HG03521 (cell line): ENCODE measurements at regions not wholly inside any gene's neighbourhood (a gene's known extent, or its start where the extent isn't known, plus 50 kb on each side); places are given as distances from the start of the nearest gene placed in this dataset.

Source experiments
- ATAC-seq: cut with Tn5 transposase; IDR thresholded peaks from one replicate; pipeline ENCODE4 v1.9.1; 2021; ENCODE audit warnings: mild to moderate bottlenecking, moderate library complexity; ENCODE audit not compliant: unreplicated experiment

DNA sequence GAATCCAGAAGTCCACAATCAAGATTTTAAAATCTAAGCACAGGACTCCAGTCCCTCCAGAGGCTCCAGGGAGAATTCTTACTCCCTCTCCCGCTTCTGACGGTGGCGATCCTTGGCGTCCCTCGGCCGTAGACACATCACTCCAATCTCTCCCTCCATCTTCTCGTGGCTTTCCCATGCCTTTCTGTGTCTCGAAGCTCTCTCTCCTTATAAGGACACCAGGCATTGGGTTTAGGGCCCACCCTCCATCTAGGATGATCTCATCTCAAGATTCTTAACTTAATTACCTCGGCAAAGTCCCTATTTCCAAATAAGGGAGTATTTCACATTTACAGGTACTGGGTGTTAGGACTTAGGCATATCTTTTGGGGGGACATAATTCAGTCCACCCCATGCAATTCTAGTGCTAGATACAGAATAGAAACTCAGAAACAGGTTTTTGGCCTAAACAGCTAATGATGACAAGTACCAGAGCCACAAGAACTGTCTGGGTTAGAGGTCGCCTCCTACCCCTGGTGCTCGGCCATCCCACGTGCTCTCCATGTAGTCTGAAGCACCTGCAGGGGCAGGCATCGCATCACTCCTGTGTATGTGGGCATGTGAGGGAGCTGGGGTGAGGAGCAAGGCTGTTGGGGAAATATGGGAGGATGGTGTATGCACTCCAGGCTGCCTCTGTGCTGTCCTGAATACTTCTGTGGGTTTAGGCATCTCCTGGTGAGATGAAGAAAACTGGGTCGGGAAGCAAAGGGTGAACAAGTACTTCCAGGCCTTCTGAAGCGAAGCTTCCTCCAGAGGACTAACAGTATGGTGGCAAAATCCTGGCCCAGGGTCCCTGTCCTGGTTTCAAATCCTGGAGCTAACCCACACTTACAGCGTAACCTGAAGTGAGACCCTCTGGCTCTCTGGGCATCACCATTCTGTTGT lies 298.3 kb upstream of the ZMIZ1 start:
- no peak for ATAC-seq

DNA sequence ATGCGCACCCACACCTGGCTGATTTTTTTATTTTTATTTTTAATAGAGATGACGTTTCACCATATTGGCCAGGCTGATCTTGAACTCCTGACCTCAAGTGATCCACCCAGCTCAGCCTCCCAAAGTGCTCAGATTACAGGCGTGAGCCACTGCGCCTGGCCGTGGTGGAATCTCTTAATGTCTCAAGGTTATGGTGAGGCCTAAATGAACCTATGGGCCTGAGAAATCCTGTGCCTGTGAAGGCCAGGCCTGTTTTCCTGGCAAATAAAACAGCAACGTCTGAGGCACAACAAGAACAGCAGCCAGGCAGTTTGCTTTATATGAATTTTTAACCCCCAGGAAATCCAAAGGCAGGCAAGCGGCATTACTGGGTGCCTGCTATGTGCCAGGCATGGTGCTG lies 297.5 kb upstream of the ZMIZ1 start:
- no peak for ATAC-seq

DNA sequence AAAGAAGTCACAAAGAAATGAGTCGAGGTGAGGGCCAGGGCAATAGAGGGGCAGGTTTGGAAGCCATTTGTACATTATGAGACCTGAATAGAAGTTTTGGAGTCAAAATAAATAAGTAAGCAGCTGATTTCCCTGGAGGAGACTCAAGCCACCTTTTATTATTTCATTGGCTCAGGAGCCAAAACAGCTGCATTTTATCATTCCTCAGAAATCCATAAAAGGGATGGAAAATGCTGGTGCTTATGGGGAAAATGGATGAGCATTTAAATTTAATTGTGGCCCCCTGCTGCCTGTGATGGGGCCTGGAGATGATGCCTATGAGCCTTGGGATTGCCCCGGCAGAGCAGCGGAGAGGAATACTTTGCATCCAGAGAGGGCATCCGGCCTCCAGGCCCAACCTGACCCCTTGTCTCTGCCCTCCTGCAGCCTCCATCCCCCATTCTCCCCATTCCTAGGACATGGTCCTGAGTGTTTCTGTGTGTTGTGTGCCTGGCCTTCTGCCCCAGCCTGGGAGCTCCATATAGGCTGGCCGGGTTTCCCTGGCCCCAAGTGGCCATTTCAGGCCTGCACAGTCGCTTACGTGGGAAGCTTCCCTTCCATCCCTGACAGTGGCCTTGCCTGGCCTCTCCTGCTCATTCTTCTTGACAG lies 296.8 kb upstream of the ZMIZ1 start:
- ATAC-seq = no peak

DNA sequence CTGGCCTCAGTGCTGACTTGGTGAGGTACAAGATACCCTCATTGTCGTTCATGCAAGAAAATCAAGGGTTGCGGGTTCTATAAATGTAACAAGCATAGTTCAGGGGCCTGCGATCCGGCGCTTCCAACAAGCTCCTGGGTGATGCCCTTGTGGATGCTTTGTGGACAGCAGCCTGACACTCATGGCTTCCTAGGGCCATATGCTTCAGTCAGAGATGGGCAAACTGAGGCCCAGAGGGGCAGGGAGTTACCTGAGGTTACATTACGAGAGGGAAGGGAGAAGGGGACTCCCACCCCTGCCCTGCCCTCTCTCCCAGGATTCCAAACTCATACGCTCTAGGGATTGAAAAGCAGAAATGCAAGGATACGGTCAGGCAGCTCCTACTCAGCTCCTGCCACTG lies 296.3 kb upstream of the ZMIZ1 start:
- ATAC-seq = no peak

DNA sequence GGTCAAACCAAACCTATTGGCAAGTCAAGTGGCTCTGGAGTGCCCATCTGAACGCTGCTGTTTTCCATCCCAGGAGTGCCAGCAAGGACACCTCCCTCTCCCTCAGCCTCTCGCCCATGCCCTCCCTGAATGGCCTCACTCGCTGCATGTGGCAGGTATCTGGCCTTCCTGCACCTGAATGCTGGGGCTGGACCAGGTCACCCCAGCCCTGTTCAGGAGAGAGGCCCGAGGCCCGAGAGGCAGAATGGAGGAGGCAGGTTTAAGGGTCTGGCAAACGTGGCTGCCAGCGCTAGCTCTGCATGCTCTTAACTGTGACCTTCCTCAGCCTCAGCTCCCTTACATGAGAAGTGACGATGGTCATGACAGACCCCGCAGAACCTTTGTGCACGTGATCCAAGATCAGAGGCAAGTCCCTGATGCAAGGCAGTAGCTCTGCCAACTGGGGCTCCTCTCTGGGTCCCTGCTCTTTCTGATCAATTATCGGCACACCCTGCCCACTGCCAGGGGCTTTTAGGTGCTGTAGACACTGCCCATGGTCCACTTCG lies 295.7 kb upstream of the ZMIZ1 start:
- no peak for ATAC-seq

DNA sequence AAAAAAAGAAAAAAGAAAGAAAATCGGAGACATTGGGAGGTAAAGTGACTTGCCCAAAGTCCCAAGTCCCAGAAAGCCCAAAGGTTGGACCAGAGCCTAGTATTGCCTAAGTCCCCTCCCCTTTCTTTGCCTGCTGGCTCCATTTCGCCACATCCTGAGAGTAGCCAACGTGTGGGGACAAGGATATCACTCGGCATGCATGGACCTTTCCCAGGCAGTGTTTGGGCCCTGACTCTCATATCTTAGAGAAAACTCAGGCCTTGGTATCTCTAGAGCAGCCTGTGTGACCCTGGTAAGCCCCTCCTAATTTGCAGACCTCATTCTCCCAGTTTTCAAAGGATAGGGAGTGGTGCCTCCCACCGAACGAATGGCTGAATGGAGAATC lies 294.2 kb upstream of the ZMIZ1 start:
- no peak for ATAC-seq

DNA sequence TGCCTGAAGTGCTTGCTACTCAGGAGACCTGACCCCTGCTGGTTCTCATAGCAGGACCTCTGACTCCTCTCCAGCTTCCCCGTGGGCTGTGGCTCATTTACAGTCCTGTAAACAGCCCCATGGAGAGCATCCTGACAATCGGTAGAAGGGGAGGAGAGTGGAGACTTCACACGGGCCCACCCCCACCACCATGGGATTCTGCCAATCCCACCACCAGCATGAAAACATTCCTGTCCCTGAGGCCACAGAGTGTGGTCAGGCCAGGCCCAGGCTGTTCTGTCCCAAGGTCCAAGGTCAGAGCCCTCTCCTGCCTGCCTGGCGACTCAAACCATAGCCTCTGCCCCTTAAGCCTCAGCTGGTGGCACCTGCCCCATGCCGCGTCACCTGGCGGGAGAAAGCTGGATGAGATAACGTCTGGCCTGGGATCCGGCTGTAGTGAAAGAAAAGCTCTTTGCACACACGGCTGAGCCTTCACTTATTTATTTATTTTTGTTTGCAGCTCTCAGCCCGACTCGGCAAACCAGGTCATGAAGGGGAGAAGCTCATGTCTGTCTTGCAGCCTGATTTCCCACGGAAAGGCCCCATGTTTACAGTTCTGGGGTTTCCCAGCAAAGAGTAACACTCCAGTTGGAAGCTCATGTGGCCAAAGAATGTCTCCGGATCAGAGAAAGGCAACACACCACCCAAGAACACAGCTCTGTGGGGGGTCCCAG lies 293.6 kb upstream of the ZMIZ1 start:
- no peak for ATAC-seq

DNA sequence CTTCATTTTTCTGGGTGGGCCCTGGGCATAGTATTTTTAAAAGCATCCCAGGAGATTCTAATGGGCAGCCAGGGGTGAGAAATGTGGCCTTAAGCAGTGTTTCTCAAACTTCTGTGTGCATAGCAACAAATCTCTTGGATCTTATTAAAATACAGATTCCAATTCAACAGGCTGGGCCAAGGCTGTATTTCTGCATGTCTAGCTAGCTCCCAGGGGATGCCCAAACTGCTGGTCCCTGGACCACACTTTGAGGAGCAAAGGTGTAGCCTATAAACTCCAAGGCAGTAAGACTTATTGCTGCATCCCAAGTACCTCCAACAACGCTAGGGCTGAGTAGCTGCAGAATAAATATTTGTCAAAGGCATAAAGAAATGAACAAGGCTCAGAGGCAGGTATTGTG lies 292.9 kb upstream of the ZMIZ1 start:
- ATAC-seq = no peak

DNA sequence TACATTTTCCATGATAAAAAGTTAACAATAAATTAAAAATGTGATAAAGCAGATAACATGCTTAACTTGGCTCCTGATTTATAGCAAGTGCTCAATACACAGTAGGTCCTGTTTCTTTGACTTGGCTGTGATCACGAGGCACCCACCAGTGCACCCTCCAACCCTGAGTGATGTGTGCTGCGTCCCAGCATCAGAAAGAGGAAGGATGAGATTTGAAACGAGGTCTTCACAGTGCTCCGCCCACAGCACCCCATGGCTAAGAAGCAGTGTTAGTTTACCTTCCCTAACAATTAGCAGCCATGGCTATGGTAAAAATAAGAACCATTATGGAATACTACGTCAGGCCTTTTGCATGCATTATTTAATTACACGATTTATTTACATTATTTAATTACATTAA lies 292.0 kb upstream of the ZMIZ1 start:
- no peak for ATAC-seq

DNA sequence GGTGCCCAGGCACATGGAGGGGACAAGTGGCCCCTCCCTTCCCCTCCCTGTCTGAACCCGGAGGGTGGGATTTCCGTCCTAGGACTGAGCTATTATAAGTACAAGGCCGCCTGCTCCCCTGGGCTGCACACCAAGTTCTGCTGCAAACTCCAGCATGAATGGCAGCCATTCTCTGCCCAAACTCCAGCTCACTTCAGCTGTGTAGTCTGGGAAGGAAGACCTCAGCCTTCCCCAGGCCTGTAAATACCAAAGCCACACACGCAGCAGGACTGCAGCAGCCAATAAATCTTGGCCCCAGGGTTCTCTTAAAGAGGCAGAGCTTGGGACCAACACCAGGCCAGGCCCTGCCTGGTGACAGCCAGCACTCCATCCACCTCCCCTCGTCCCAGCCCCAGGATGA lies 291.3 kb upstream of the ZMIZ1 start:
- ATAC-seq = no peak

DNA sequence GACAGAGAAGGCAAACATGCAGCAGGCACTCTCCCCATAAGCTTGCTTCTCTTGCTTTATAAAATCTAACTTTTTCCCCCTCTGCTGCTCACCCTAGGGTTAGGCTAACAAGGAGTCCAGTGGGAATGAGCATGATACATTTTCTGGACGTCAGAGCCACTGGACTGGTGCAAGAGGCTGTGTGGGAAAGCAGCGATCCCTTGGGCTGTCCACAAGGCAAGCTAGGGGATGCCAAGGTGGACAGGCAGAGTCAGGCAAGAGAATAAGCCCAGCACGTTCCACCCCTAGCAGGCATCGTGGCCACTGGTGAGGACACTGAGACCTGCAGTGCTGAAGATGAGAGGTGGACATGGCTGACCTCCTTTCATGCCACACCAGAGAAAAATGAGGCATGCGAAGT lies 290.9 kb upstream of the ZMIZ1 start:
- no peak for ATAC-seq

DNA sequence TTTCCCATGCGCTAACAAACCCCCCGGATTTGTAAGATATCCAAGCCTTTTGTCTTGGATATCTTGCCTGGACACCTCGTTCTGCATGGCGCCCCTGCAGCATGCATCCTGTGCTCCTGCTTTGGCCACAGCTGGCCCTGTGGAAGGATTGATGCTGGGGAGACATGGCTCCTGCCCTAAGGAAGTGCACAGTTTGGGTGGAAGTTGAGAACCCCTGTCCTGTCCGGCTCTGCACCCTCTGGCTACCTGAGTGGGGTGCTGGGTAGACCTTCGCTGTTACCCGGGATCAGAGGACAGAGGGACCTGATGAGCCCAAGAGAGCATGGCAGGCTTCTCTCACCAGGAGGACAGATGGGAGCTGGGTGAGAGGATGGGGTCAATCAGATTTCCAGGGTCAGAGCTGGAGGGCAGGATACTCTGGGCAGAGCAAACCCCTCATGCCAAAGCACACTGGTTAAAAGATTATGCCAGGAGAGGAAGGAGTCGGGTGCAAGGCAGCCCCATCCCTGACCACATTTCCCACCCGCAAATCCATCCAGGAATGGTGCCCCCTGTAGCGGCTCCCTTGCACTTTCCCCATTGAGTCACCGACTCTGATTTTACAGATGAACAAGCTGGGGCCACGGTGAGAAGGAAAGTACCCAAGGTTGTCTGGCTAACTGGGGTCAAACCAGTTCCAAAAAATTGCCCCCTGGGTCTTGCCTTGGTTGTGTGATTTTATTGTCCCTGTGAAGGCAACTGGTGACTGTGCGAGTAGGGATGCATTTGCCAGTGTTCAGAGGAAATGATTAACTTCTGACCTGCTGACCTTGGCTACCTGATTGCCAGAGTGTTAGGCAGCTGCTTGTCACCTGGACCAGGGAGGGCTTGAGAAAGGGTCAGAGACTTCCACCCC lies 290.1 kb upstream of the ZMIZ1 start:
- no peak for ATAC-seq

DNA sequence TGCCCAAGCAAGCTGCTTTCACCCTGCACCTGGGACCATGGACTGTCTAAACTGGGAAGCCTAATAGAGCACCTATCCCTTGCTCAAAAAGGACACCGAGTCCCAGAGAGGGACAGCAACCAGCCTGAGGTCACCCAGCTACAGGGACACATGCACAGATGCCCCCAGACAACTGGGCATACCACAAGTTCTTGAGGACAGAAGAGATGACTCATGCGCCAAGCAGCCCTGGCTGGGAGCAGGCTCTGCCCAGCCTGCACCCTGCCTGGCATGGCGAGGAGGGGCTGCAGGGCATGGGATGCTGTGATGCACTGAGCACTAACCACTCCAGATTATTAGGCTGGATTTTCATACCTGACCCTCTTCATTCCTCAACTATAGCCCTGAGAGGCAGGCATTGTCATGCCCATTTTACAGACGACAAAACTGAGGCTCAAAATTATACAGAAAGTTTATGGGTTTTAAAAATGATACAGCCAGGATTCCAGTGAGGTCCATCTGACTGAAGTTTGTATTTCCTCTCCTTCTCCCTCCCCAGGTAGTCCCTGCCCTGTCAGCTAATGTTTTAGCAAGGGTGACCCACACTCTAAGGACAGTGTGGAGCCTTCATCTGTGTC lies 289.3 kb upstream of the ZMIZ1 start:
- no peak for ATAC-seq

DNA sequence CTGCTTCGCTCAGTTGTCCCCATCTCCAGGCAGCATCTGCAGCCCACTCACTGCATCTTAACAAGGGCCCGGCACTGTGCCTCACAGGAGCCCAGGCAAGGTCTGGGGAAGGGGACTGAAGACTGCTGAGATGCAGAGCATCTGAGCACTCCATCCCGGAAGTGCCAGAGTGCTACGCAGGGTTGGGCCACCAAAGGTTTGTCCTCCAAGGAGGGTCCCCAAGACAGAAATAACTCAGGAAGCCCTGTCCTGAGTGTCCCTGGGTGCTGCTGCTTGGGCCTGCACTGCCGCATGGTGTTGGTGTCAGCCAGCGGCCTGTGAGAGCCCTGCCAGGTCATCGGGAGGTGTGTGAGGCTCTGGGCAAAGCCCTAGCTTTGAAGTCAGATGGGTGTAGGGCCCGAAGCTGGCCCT lies 288.2 kb upstream of the ZMIZ1 start:
- ATAC-seq = no peak

DNA sequence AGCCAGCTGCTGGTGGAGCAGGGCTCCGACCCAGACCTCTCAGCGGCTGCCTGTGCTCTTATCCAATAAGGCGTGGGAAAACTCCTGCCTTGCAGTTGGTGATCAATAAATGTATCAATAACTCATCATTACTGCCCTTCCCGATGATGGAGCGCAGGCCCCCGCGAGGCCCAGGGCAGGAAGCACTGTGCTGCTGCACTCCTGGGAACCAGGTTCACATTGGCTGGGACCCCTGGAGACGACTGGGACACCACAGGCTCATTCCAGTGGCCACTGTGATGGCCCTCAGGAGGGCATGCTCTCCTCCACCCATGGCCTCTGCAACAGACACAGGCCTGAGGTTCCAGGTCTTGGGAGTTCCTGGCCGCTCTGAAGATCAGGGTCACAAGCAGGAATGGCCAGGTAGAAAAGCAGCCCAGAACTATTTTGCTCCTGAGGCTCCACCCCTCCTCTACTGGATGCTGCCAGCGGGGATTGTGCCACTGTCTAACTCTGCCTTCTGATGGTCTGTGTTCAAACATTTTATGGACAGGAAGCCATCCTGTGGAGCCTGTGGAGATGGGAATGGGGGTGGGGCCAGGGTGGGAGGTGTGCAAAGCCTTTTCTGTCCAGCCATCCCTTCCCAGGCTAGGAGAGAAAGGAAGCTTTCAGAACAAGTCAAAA lies 287.4 kb upstream of the ZMIZ1 start:
- no peak for ATAC-seq

DNA sequence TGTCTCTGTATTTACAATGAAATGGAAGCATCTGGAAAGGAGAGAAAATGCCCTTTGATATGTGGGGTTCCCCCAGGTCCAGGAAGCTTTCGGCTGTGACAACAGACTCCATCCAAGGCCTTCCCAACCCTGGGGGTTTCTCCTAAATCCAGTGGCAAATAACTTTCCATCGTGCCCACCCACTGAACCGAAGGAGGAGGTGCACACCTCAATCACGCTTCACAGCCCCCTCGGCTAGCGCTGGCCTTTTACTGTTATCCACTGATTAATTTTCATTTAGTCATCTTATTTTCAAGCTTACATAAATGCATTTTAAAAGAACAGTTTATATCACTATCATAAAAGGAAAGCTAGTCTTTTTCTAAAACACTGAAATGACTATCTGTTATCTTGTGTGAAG lies 286.8 kb upstream of the ZMIZ1 start:
- no peak for ATAC-seq

DNA sequence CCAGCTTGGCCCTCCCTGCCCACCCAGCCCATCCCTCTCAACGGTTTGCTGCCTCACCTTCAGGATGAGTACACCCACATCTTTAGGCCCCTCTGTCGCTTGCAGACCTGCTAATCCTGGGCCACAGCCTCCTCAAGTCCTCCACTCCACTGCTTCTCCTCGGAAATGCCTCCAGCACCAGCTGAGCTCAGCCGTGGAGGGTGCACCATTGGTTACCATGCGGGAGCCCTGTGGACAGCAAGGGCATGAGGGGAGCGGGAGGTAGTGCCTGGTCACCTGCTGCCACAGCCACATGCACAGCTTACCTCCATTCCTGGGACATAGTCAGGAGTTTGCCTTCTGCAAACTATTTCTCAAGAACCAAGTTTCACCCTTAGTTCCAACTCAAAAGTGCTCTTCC lies 286.3 kb upstream of the ZMIZ1 start:
- ATAC-seq = no peak

DNA sequence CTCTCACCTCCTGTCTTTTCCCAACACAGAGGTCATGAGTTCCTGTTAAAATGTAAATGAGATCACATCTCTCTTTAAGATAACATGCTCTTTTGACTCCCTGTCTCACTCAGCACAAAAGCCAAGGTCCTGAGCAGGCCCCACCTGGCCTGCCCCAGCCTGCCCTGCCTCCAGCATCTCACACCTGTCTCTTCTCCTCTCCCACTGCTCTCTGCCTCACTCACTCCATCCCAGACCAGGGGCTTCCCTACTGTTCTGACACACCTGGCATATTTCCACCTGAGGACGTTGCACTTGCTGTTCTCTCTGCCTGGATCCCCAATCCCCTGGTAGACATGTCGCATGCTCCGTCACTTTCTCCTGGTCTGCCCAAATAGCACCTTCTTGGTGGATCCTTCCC lies 285.0 kb upstream of the ZMIZ1 start:
- no peak for ATAC-seq

DNA sequence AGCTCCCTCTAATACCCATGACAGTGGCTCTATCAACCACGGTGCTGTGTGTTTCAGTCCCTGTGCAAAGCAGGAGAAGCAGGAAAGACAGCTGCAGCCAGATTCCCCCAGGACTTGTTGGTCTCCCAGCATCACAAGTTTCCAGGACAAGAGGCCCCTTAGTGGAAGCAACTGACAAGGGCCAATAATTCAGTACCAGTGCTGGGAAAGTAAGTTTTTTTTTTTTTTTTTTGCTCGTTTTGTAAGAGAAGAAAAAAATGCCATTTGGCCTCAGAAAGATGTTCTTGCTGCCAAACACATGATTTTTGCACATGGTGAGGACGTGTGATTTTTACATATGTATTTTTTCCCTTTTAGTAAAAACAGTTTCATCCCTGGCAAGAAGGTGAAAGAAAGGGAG lies 284.2 kb upstream of the ZMIZ1 start:
- no peak for ATAC-seq

DNA sequence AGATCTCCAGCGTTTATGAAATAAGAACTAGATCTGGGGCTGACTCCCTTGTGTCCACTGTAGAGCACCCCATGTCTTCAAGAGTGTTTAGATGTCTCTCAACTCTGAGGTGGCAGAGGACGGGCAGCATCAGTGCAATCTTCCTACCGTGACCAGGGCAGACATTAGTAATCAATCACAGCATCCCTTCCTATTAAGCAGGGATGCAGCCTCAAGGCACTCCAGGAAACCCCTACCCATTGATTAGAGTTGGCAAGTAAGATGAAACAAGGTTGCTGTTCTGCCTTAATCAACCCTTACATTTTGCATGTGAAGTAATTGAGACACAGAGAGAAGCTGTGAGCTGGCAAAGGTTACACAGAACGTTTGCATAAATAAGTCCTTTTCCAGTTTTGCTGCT lies 283.7 kb upstream of the ZMIZ1 start:
- no peak for ATAC-seq
